SK-N-SH (cell line): ENCODE measurements at regions not wholly inside any gene's neighbourhood (a gene's known extent, or its start where the extent isn't known, plus 50 kb on each side); places are given as distances from the start of the nearest gene placed in this dataset.
A peak's percentile ranks its signal among the peaks of the same experiment; 100 is the strongest.

Experiments
- EP300 ChIP-seq, 2 experiments: IDR thresholded peaks; 2 replicates each; pipeline versions ENCODE4 v1.4.0 to v1.6.1; 2012; ENCODE audit warnings: borderline replicate concordance in 1 of 2, low read depth in 1 of 2, low read length in 1 of 2
- EZH2phosphoT487 ChIP-seq: fragments of 200-600 bp; sonication (generic); IDR thresholded peaks from 2 replicates; pipeline ENCODE4 v1.6.1; 2017; ENCODE audit warnings: low read depth, mixed run types, mild to moderate bottlenecking, antibody characterized with exemption, moderate library complexity, borderline replicate concordance
- JUND ChIP-seq: IDR thresholded peaks from 2 replicates; pipeline ENCODE4 v1.4.0; 2012
- NFIC ChIP-seq: IDR thresholded peaks from 2 replicates; pipeline ENCODE4 v1.4.0; 2012; ENCODE audit warnings: borderline replicate concordance
- POLR2AphosphoS5 ChIP-seq: IDR thresholded peaks from 2 replicates; pipeline ENCODE4 v1.6.1; 2012; ENCODE audit warnings: low read depth, low read length
- RAD21 ChIP-seq: IDR thresholded peaks from 2 replicates; pipeline ENCODE4 v1.6.1; 2012; ENCODE audit warnings: mild to moderate bottlenecking, low read length
- SMC3 ChIP-seq: IDR thresholded peaks from 2 replicates; pipeline ENCODE4 v1.6.1; 2012; ENCODE audit warnings: low read depth, low read length, improper control_type of control experiment
- YY1 ChIP-seq: IDR thresholded peaks from 2 replicates; pipeline ENCODE4 v1.4.0; 2012; ENCODE audit warnings: low read depth, mild to moderate bottlenecking
- TF ChIP-seq, protein P1 (sequence below): fragments of 200-600 bp; sonication (generic); IDR thresholded peaks from 2 replicates; pipeline ENCODE4 v1.6.1; 2017; ENCODE audit warnings: antibody characterized with exemption, mild to moderate bottlenecking, moderate library complexity
- TF ChIP-seq, protein P2 (sequence below): IDR thresholded peaks from 2 replicates; pipeline ENCODE4 v1.4.0; 2012; ENCODE audit warnings: low read depth
- TF ChIP-seq, protein P3 (sequence below): fragments of 150-350 bp; IDR thresholded peaks from 2 replicates; pipeline ENCODE4 v1.6.1; 2016; ENCODE audit warnings: mild to moderate bottlenecking, low read depth, low read length

DNA sequence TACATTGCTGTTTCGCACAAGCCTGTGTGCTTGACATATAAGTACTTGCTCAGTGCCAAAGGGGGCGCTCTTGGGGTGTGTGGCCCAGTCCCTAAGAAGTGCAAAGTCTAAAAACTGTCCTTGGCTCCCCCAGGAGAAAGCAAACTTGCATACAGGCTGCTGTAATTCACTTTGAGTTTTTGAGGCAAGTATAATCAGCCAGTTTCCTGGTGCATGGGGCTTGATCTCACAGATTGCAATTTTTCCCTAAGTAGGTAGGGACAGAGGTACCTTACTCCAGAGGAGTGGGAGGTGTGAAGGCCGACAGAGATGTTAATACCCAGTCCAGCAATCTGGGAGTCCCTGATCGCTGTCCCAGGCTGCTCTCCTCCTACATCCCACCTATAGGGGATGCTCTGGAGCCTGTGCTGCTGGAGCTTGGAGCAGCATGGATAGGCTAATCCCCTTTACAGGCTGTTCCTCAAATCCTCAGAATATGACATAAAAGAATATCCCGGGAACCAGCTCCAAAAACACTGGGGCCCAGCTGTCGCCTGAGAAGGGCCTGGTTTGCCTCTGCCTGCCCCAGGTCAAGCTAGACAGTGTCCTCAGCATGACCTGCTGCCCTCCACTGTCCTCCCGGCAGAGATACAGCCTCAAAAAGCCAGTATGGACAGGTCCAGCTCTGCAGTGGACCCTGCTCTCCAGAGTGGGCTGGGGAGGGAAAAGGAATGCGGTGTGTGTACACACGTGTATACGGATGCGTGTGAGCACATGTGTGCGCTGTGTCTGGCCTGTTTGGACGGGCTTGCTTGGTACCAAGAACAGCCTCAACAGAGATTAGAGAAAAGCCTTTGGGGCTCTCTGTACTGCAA, 136.5 kb upstream of the HAAO start:
- TF ChIP-seq, protein P1, sequence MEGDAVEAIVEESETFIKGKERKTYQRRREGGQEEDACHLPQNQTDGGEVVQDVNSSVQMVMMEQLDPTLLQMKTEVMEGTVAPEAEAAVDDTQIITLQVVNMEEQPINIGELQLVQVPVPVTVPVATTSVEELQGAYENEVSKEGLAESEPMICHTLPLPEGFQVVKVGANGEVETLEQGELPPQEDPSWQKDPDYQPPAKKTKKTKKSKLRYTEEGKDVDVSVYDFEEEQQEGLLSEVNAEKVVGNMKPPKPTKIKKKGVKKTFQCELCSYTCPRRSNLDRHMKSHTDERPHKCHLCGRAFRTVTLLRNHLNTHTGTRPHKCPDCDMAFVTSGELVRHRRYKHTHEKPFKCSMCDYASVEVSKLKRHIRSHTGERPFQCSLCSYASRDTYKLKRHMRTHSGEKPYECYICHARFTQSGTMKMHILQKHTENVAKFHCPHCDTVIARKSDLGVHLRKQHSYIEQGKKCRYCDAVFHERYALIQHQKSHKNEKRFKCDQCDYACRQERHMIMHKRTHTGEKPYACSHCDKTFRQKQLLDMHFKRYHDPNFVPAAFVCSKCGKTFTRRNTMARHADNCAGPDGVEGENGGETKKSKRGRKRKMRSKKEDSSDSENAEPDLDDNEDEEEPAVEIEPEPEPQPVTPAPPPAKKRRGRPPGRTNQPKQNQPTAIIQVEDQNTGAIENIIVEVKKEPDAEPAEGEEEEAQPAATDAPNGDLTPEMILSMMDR, result peak; percentile 53
- no peak for TF ChIP-seq EZH2phosphoT487
- TF ChIP-seq POLR2AphosphoS5, result no peak
- TF ChIP-seq YY1, result no peak
- TF ChIP-seq, protein P2, sequence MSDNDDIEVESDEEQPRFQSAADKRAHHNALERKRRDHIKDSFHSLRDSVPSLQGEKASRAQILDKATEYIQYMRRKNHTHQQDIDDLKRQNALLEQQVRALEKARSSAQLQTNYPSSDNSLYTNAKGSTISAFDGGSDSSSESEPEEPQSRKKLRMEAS, result no peak
- no peak for TF ChIP-seq EP300 (IDR thresholded peaks at IDR 0.05; ENCODE audit: borderline replicate concordance in 1 of 2, low read depth in 1 of 2, low read length in 1 of 2)
- TF ChIP-seq, protein P3, sequence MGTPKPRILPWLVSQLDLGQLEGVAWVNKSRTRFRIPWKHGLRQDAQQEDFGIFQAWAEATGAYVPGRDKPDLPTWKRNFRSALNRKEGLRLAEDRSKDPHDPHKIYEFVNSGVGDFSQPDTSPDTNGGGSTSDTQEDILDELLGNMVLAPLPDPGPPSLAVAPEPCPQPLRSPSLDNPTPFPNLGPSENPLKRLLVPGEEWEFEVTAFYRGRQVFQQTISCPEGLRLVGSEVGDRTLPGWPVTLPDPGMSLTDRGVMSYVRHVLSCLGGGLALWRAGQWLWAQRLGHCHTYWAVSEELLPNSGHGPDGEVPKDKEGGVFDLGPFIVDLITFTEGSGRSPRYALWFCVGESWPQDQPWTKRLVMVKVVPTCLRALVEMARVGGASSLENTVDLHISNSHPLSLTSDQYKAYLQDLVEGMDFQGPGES, result no peak
- TF ChIP-seq NFIC, result no peak
- TF ChIP-seq RAD21, result peak; percentile 46
- no peak for TF ChIP-seq JUND
- TF ChIP-seq SMC3, result no peak
